ENCODE measurements at regions not wholly inside any gene's neighbourhood (a gene's known extent, or its start where the extent isn't known, plus 50 kb on each side); places are given as distances from the start of the nearest gene placed in this dataset.

DNA sequence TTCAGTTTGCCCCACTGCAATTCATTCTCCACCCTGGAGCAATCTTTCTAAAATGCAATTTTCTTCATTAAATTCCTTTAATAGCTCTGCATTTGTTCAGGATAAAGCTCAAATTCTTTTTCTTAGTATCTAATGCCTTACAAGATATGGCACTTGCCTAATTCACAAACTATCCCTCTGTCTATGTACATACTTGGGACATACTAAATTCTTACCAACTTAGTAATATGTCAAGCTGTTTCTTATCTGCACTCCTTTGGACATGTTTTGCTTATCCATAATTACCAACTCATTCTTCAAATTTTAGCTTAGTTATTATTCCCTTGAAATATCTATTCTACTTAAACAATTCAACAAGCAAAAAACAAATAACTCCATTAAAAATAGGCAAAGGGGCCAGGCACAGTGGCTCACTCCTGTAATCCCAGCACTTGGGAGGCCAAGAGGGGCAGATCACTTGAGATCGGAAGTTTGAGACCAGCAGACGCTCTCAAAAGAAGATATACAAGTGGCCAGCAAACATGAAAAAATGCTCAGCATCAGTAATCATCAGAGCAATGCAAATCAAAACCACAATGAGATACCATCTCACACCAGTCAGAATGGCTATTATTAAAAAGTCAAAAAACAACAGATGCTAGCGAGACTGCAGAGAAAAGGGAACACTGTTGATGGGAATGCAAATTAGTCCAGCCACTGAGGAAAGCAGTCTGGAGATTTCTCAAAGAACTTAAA lies 96.9 kb downstream of the FAM76B start:
- no peak for TF ChIP-seq POLR2AphosphoS5 (IDR thresholded peaks at IDR 0.05)
- Histone ChIP-seq H3K9me3 (no peaks in the 10 kb centered on the region), H3K4me3 (no peak overlapping the region), H3K4me1 (peaks cover 8% of the 10 kb centered on the region), H3K27me3 (no peaks in the 10 kb centered on the region), H3K27ac (no peak overlapping the region), H3K36me3 (no peaks in the 10 kb centered on the region)
- 99% methylated on average over 3 of the region's 3 CpGs for WGBS
- DNase-seq (ENCODE audit: low spot score in 2 of 2) = no peak

GRCh38 chr11:95690100-95690499 lies 99.5 kb downstream of the FAM76B start:
- DNase-seq (ENCODE audit: low spot score in 2 of 2) = no peak
- TF ChIP-seq POLR2A (IDR thresholded peaks at IDR 0.05) = no peak
- no peak for TF ChIP-seq POLR2AphosphoS5 (IDR thresholded peaks at IDR 0.05)
- TF ChIP-seq EP300 (IDR thresholded peaks at IDR 0.05) = no peak
- no peak for TF ChIP-seq CTCF (IDR thresholded peaks at IDR 0.05)
- 87% methylated on average over 3 of the region's 3 CpGs for WGBS
- Histone ChIP-seq H3K27me3 (no peaks in the 10 kb centered on the region), H3K4me1 (peaks cover 3% of the 10 kb centered on the region), H3K36me3 (no peaks in the 10 kb centered on the region), H3K27ac (no peak overlapping the region), H3K9me3 (no peaks in the 10 kb centered on the region), H3K4me3 (no peak overlapping the region)

DNA sequence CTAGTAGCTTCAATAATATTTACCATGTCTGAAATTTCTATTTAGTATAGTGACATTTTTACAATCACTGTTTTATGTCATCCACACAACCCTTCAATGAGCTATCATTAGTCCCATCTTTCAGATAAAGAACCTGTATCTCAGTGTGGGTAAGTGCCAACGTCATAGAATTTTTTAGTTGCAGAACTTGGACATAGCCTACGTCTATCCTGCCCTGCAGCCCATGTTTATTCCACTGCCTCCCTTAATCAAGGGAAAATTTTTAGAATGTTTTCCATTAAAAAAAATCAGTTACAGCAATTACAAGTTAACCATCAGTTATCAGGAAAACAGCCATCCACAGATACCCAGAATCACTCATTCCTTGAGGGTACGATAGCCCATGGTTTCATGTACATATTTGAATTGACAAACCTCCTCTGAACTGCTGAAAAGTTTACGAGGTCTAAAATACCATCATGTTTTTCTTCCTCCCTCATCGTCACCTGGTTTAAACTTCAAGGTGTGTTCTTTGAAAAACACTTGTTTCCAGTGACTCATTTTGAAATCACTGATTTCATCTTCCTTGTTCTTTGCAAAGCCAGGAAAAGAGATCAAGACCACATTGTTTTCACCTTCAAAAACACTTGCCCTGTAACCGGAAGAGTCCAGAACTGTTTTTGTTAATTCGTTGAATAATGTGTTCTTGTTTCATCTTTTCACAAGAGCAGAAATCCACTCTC lies 100.9 kb downstream of the FAM76B start:
- H3K27me3 ChIP-seq = no peaks in the 10 kb centered on the region
- no peaks in the 10 kb centered on the region for H3K36me3 ChIP-seq
- H3K4me3 ChIP-seq = no peak overlapping the region
- DNase-seq (ENCODE audit: low spot score in 2 of 2) = no peak
- peaks cover 3% of the 10 kb centered on the region for H3K4me1 ChIP-seq
- no peaks in the 10 kb centered on the region for H3K9me3 ChIP-seq
- H3K27ac ChIP-seq = no peak overlapping the region
- TF ChIP-seq CTCF (IDR thresholded peaks at IDR 0.05) = no peak
- no peak for TF ChIP-seq POLR2A (IDR thresholded peaks at IDR 0.05)
- no peak for TF ChIP-seq POLR2AphosphoS5 (IDR thresholded peaks at IDR 0.05)
- TF ChIP-seq EP300 (IDR thresholded peaks at IDR 0.05) = no peak
- WGBS = 48% methylated on average over 7 of the region's 7 CpGs

GRCh38 chr11:95688015-95688414 lies 101.6 kb downstream of the FAM76B start:
- TF ChIP-seq POLR2A (IDR thresholded peaks at IDR 0.05) (no peak), EP300 (IDR thresholded peaks at IDR 0.05) (no peak), CTCF (IDR thresholded peaks at IDR 0.05) (no peak), POLR2AphosphoS5 (IDR thresholded peaks at IDR 0.05) (no peak)
- Histone ChIP-seq H3K4me3 (no peak overlapping the region), H3K27me3 (no peaks in the 10 kb centered on the region), H3K36me3 (no peaks in the 10 kb centered on the region), H3K27ac (no peak overlapping the region), H3K9me3 (no peaks in the 10 kb centered on the region), H3K4me1 (peaks cover 3% of the 10 kb centered on the region)
- 84% methylated on average over 2 of the region's 2 CpGs for WGBS
- DNase-seq (ENCODE audit: low spot score in 2 of 2) = no peak

DNA sequence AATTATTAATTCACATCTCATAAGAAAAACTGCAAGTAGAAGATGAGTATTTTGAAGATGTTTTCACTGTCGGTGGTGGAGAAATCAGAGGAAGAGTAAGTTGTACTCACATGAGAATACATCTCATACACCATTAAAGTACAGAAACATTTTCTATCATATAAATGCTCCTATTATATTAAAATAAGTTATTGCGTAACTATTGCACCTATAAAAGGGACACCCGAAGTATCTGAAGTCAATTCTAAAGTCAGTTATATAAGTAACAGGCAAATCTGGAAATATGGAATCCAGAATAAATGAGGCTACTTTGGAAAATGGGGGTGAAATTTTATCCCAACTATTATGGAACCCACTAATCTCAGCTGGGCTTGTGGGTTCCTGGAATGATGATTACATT lies 103.3 kb downstream of the FAM76B start:
- DNase-seq (ENCODE audit: low spot score in 2 of 2) = no peak
- 86% methylated on average over 3 of the region's 3 CpGs for WGBS
- Histone ChIP-seq H3K4me3 (no peak overlapping the region), H3K4me1 (peaks cover 3% of the 10 kb centered on the region), H3K36me3 (no peaks in the 10 kb centered on the region), H3K27me3 (no peaks in the 10 kb centered on the region), H3K27ac (no peak overlapping the region), H3K9me3 (no peaks in the 10 kb centered on the region)
- TF ChIP-seq CTCF (IDR thresholded peaks at IDR 0.05) (no peak), POLR2AphosphoS5 (IDR thresholded peaks at IDR 0.05) (no peak), POLR2A (IDR thresholded peaks at IDR 0.05) (no peak), EP300 (IDR thresholded peaks at IDR 0.05) (no peak)
